Ovary (tissue), 7 donors: ENCODE measurements at regions not wholly inside any gene's neighbourhood (a gene's known extent, or its start where the extent isn't known, plus 50 kb on each side); places are given as distances from the start of the nearest gene placed in this dataset.

Experiments
- DNase-seq, 5 donors: peaks; one replicate each; pipeline ENCODE4 v3.0.0-alpha.2; 2019 to 2020
- H3K27ac ChIP-seq, 2 donors: fragments of 200-600 bp; one replicate each; pipeline versions ENCODE4 v1.5.1 to v1.8.0; 2019 to 2022
- H3K27me3 ChIP-seq: fragments of 200-600 bp; one replicate; pipeline ENCODE4 v1.8.0; 2022
- H3K36me3 ChIP-seq: fragments of 200-600 bp; sonication (generic); one replicate; pipeline ENCODE4 v1.5.1; 2019
- H3K4me1 ChIP-seq: one replicate; pipeline ENCODE4 v1.8.1; 2013; ENCODE audit warnings: mild to moderate bottlenecking, moderate library complexity; ENCODE audit not compliant: insufficient read depth
- H3K4me3 ChIP-seq: fragments of 200-600 bp; sonication (generic); one replicate; pipeline ENCODE4 v1.5.1; 2017
- H3K9me3 ChIP-seq, 2 donors: fragments of 200-600 bp in 1 of 2; sonication (generic) in 1 of 2; one replicate each; pipeline versions ENCODE4 v1.5.1 to v1.8.1; 2013 to 2019; ENCODE audit warnings: mild to moderate bottlenecking in 1 of 2, moderate library complexity in 1 of 2
- CTCF ChIP-seq, 3 donors: fragments of 450-650 bp in 2 of 3; fragments of 200-600 bp in 1 of 3; IDR thresholded peaks; one replicate each; pipeline versions ENCODE4 v1.5.1 to v1.8.0; 2016 to 2022; ENCODE audit warnings: antibody characterized with exemption in 3 of 3, mild to moderate bottlenecking in 1 of 3
- EP300 ChIP-seq: sonication (generic); formaldehyde crosslinking; IDR thresholded peaks from one replicate; pipeline ENCODE4 v1.6.1; 2017; ENCODE audit warnings: antibody characterized with exemption
- POLR2A ChIP-seq: fragments of 450-650 bp; IDR thresholded peaks from one replicate; pipeline ENCODE4 v1.6.1; 2017; ENCODE audit warnings: antibody characterized with exemption, mild to moderate bottlenecking, moderate library complexity
- WGBS, 3 donors: extraction: QIAGEN DNeasy Blood & Tissue Kit in 1 of 3; methylation state at CpG; one replicate each; pipeline versions ENCODE4 v1.1.5 to v1.1.7; 2013 to 2017; 5-methylcytosine and 5-hydroxymethylcytosine counted together
- intact Hi-C, 4 donors: fragments of 100-400 bp; cut with DNase I; formaldehyde crosslinking; loops; one replicate each; pipeline versions ENCODE4 v1.11.0 to v1.15.1; 2022 to 2023
- donor health status: DM: no; HTN: no; CAD: no; lungs with moderate emphysema.
- donor health status: DM: no; HTN: no; CAD: no.
- donor health status: Bipolar disorder and iron deficiency.
- donor health status: DM: no; HTN: no; CAD: no.
- donor health status: DM: yes; HTN: yes; CAD: no.

- H3K27ac ChIP-seq, result no peak overlapping the region
- H3K27me3 ChIP-seq, result no peaks in the 10 kb centered on the region
- no peaks in the 10 kb centered on the region for H3K36me3 ChIP-seq
- 86 to 87% (median 87%) methylated on average over 7 of the region's 7 CpGs for WGBS, 3 donors
- DNase-seq, result no peak
- intact Hi-C loops, result no loop called here
- no peak for TF ChIP-seq POLR2A
- TF ChIP-seq CTCF (IDR thresholded peaks at IDR 0.05), result no peak
- TF ChIP-seq EP300, result no peak
- no peaks in the 10 kb centered on the region for H3K9me3 ChIP-seq
- no peak overlapping the region for H3K4me3 ChIP-seq
- H3K4me1 ChIP-seq, result no peaks in the 10 kb centered on the region
Measured at GRCh38 chr7:132703742-132704141, 127.5 kb upstream of the PLXNA4 start.

- H3K36me3 ChIP-seq, result no peaks in the 10 kb centered on the region
- DNase-seq, result no peak
- no peak overlapping the region for H3K4me3 ChIP-seq
- 37 to 47% (median 47%) methylated on average over 4 of the region's 4 CpGs for WGBS, 3 donors
- no peaks in the 10 kb centered on the region for H3K9me3 ChIP-seq
- TF ChIP-seq CTCF (IDR thresholded peaks at IDR 0.05), result no peak
- intact Hi-C loops, result no loop called here
- no peak overlapping the region for H3K27ac ChIP-seq
- no peaks in the 10 kb centered on the region for H3K4me1 ChIP-seq
- H3K27me3 ChIP-seq, result no peaks in the 10 kb centered on the region
Measured at GRCh38 chr7:132697003-132697402, 120.7 kb upstream of the PLXNA4 start.

GRCh38 chr7:132696332-132696731 is 120.1 kb upstream of the PLXNA4 start:
- WGBS, 3 donors, result 53 to 67% (median 58%) methylated on average over 5 of the region's 5 CpGs

GRCh38 chr7:132691201-132691600 is 114.9 kb upstream of the PLXNA4 start:
- TF ChIP-seq POLR2A (no peak), CTCF (IDR thresholded peaks at IDR 0.05) (no peak), EP300 (no peak)
- no peak for DNase-seq
- Histone ChIP-seq H3K27ac (no peak overlapping the region), H3K27me3 (no peaks in the 10 kb centered on the region), H3K9me3 (no peaks in the 10 kb centered on the region), H3K4me3 (no peak overlapping the region), H3K4me1 (no peaks in the 10 kb centered on the region), H3K36me3 (no peaks in the 10 kb centered on the region)
- WGBS, 3 donors, result 82 to 85% (median 82%) methylated on average over 3 of the region's 3 CpGs
- intact Hi-C loops, result no loop called here

More at GRCh38 chr7:132696332-132696731, 120.1 kb upstream of the PLXNA4 start:
- no peaks in the 10 kb centered on the region for H3K4me1 ChIP-seq
- no peaks in the 10 kb centered on the region for H3K36me3 ChIP-seq
- no peak overlapping the region for H3K27ac ChIP-seq
- no peak for DNase-seq
- H3K9me3 ChIP-seq, result no peaks in the 10 kb centered on the region
- H3K4me3 ChIP-seq, result no peak overlapping the region
- intact Hi-C loops, result no loop called here
- no peaks in the 10 kb centered on the region for H3K27me3 ChIP-seq
- no peak for TF ChIP-seq EP300
- no peak for TF ChIP-seq POLR2A
- TF ChIP-seq CTCF (IDR thresholded peaks at IDR 0.05), result no peak

- H3K27ac ChIP-seq, result no peak overlapping the region
- no peaks in the 10 kb centered on the region for H3K9me3 ChIP-seq
- H3K27me3 ChIP-seq, result no peaks in the 10 kb centered on the region
- no peaks in the 10 kb centered on the region for H3K36me3 ChIP-seq
- H3K4me1 ChIP-seq, result no peaks in the 10 kb centered on the region
- DNase-seq, result no peak
- H3K4me3 ChIP-seq, result no peak overlapping the region
- TF ChIP-seq CTCF (IDR thresholded peaks at IDR 0.05) (no peak), POLR2A (no peak), EP300 (no peak)
- 94 to 97% (median 96%) methylated on average over 10 of the region's 10 CpGs for whole genome bisulfite sequencing, 3 donors
- intact Hi-C loops, result no loop called here
Measured at GRCh38 chr7:132690174-132690573, 113.9 kb upstream of the PLXNA4 start.
